GM12872 (cell line): ENCODE measurements at regions not wholly inside any gene's neighbourhood (a gene's known extent, or its start where the extent isn't known, plus 50 kb on each side); places are given as distances from the start of the nearest gene placed in this dataset.

Experiments
- CTCF ChIP-seq: IDR thresholded peaks from 3 replicates; pipeline ENCODE4 v1.5.1; 2011; ENCODE audit warnings: low read depth, mild to moderate bottlenecking, low read length, moderate library complexity; ENCODE audit not compliant: insufficient read depth

GRCh38 chr4:17096692-17097091, 198.2 kb upstream of the LDB2 start:
- TF ChIP-seq CTCF, result no peak

- TF ChIP-seq CTCF, result no peak
Measured at GRCh38 chr4:17095771-17096170, 197.3 kb upstream of the LDB2 start.

GRCh38 chr4:17094876-17095210, 196.4 kb upstream of the LDB2 start:
- no peak for TF ChIP-seq CTCF

- TF ChIP-seq CTCF, result no peak
Measured at GRCh38 chr4:17094159-17094875, 195.9 kb upstream of the LDB2 start.

- no peak for TF ChIP-seq CTCF
Measured at GRCh38 chr4:17093481-17093880, 195.0 kb upstream of the LDB2 start.

- no peak for TF ChIP-seq CTCF
Measured at GRCh38 chr4:17092736-17093437, 194.4 kb upstream of the LDB2 start.

- no peak for TF ChIP-seq CTCF
Measured at GRCh38 chr4:17091104-17091503, 192.7 kb upstream of the LDB2 start.
